ENCODE measurements at regions not wholly inside any gene's neighbourhood (a gene's known extent, or its start where the extent isn't known, plus 50 kb on each side); places are given as distances from the start of the nearest gene placed in this dataset.

DNA sequence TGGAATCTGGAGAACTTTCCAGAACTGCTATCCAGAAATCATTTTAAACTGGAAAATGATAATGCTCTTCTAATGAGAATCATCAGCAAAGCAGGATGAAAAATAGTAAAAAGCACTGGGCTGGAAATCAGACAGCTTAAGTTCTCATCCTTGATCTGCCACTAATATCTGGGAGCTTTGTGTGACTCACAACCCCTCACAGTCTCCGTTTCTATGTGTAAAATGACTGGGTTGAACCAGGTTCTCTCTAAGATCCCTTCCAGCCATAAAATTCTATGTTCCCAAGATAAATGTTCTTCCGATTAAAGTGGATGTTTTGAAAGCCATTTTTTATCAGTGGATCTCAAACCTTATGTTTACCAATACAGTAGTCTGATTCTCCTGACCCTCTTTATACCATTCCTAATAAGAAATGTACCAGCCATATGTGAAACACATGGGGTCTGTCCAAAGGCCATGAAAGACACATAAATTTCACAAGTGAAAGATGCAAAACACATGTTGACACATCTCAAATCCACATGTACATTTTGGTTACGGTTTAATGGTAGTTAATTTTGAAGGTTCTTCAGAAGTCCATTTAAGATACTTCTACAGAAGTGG, 188.8 kb downstream of the EN1 start:
- no peak for DNase-seq

DNA sequence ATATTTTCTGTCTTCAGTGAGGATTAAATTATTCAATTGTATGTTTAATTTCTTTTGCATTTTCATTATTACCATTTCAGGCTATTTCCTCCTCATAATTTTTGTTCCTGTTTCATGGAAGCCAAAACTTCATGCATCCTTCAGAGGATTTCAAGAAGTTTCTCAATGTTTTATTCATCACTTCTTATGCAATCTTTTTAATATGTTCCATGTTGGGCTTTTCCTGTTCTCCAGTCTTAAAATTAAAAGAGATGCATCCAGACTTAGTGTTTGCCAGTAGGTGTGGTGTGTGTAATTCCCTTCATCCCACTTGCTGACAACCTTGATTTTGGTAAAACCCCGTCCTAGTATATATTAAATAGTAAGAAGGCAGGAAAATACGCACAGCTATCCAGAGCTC, 190.0 kb downstream of the EN1 start:
- DNase-seq = no peak

- no peak for DNase-seq
These were observed 192.5 kb downstream of the EN1 start for GRCh38 chr2:118654945-118655344.

DNA sequence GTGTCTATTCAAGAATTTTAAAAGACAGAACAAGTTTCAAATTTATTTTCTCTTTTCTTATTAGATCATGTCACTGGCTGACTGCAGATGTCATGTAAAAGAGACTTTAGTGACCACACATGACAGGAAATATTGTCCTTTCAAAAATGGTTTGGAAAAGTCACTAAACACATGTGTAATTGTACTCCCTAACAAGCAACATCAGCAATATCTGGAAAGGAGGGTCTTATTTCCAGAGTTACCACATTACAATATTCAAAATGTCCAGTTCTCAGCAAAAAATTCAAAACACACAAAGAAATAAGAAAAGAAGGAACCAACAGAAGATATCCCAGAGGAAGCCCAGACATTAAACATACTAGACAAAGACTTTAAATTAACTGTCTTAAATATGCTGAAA, 197.1 kb downstream of the EN1 start:
- no peak for DNase-seq

GRCh38 chr2:118645876-118646275, 201.6 kb downstream of the EN1 start:
- no peak for DNase-seq

DNA sequence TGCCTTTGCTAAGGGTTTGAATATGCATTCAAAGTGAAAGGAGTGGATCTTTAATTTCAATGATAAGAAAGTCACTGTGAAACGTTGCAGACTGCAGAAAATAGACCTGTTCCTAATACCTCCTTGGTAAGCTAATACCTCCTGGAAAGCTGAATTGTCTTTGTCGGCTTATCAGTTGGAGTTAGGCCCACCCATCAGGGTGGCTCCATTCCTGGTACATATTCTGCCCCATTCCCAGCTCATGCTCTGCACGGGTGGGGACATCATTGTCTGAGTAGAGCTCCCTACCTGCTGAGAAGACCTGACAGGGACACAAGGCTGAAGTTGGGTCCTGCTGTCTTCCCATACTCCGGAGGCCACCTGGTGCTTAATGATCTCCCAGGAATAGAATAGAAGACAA, 203.3 kb downstream of the EN1 start:
- DNase-seq = no peak

- no peak for DNase-seq
These were observed 204.2 kb downstream of the EN1 start for GRCh38 chr2:118643294-118643693.

GRCh38 chr2:118642501-118642900, 204.9 kb downstream of the EN1 start:
- DNase-seq = no peak

DNA sequence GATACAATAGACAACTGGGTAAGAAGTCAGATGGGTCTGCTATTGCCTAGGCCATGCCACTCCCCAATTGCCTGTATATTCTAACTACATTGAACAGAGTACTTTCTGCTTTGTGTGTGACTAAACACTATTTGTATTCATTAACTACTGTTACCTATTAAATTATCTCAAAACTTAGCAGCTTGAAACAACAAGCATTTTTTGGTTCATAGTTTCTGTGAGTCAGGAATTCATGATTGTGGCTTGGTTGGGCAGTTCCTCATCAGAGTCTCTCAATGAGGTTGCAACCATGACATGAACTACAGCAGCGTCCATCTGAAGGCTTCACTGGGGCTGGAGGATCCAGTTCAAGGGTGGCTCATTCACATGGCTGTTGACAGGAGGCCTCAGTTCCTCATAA, 205.7 kb downstream of the EN1 start:
- DNase-seq = no peak

GRCh38 chr2:118639371-118639770, 208.1 kb downstream of the EN1 start:
- DNase-seq = no peak

DNA sequence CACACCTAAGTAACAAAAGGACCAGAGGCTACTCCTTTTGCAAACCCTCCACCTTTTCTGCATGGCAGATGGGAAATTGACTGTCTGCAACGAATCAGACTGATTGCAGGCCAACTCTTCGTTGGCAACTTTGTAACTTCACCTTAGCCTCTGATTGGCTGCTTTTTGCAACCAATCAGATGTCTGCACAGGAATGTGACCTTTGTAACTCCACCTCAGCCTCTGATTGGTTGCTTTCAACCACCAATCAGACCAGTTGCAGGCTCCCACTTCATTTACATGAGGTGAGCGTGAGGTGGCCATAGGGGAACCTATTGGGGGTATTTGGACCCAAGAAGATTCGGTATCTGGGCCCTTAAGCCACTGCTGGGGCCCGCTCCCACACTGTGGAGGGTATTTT, 209.0 kb downstream of the EN1 start:
- DNase-seq = no peak

- no peak for DNase-seq
These were observed 211.6 kb downstream of the EN1 start for GRCh38 chr2:118635891-118636290.

DNA sequence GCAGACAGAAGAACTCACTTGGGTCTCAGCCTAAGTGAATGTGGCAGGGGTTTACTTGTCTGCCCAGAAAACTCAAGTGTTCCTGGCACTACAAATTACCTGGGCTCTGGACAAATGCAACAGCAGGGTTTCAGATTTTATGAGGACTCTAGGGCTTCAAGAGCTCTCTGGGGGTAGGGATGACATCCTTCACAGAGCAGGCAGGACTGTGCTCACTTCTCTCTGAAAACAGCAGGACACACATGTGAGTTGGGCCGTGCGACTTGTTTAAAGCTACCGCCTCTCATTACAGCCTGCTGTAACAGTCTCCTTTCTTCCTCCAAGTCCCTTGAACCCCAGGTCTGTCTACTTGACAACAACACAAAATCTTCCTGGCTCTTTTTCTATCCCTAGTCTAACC, 212.6 kb downstream of the EN1 start:
- no peak for DNase-seq

DNA sequence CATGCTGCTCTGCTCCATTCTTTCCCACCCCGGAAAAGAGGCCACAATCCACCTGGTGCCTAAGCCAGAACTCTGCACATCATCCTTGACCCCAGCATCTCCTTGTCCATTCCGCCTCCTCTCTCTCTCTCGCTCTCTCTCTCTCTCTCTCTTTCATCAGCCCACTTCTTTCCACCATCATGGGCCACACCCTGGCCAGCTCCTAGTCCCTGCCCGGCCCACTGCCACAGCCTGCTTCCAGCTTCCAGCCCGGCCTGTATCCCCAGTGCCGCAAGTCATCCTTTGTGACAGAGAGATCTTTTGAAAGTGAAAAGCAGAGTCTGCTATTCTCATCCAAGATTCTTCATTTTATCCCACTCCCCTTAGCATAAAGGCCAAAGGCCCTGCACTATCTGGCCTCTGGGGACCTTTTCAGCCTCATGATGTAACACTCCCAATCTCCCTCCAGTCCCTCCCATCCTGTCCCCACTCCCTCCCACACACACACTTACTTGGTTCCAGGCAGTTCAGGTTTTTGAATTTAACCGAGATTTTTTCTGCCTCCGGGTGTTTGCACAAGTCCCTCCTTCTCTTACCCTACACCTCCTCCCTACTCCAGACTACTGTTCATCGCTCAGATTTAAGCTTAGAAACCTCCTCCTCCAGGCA, 214.0 kb downstream of the EN1 start:
- no peak for DNase-seq

DNA sequence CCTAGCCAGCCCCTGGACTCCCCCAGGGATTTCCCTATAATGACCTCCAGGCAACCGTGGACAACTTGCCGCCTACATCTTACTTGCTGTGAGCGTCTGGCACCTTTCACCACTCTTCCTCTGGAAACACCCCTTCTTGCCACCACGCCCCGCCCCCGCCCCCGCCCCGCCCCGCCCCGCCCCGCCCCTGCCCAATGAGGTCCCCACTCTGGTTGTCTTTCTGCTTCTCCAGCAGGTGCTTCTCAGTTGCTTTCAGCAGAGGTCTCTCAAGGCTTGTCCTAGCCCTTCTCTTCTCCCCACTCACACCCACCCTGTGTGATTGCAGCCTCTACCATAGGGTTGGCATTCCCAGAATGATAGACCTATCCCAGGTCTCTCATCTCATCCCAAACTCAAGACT, 214.5 kb downstream of the EN1 start:
- peak in 1 of 2 donors; percentile 3 for DNase-seq

- no peak for DNase-seq
These were observed 220.3 kb downstream of the EN1 start for GRCh38 chr2:118627156-118627555.

- DNase-seq = no peak
These were observed 224.5 kb downstream of the EN1 start for GRCh38 chr2:118622913-118623312.

GRCh38 chr2:118622108-118622507, 225.3 kb downstream of the EN1 start:
- no peak for DNase-seq

DNA sequence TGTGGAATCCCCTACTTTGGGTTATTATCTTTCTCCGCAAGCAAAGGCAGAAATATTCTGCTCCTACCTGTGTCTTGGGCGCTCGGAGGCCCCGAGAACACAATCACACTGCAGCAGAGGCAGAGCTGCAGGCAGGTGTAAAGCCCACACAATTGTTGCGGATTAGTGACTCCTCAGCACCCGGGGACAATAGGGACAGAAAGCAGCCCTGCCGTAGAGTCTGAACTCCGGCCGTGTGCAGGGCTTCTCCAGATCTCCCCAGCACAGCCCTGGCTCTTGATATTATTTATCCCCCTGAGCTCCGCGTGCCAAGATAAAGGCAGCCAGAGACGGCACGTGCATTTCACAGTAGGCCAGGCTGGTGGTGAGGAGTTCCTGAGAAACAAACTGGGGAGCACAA, 229.2 kb downstream of the EN1 start:
- DNase-seq = no peak

DNA sequence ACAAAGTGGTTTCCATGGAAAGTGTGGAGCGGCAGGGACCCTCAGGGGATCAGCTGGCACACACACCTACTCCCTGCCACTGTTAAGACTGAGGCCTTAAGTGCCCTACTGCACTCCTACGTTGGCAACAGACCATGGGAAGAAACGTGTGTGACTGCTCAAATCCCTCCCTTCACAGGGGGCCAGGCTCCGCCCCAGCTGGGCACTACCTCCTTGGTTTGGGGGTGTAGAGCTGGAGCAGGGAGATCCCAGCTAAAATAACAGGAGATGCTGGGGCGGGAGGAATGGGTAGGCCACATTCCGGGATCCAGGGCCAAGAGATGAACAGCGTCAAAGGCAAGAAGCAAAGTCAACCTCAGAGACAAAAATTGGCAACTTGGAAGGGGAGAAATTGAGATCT, 231.0 kb downstream of the EN1 start:
- no peak for DNase-seq

DNA sequence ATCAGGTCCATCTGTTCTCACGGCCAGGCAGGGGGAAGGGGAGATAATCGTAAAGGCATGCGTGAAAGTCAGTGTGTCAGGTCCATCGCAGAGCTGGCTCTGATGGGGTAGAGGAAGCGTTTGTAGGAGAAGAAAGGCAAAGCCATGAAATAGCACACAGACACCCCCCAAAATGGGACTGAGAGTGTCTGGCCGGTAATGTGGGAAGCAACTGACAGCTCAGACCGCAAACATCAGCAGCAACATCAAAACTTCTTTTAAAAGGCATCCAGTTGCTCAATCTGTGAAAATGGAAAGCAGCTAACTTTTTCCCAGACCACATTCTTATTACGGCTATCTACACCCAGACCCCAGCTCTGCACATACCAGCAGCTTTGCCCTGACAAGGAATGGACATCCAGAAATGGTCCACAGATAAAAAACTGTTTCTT, 232.6 kb downstream of the EN1 start:
- no peak for DNase-seq

DNA sequence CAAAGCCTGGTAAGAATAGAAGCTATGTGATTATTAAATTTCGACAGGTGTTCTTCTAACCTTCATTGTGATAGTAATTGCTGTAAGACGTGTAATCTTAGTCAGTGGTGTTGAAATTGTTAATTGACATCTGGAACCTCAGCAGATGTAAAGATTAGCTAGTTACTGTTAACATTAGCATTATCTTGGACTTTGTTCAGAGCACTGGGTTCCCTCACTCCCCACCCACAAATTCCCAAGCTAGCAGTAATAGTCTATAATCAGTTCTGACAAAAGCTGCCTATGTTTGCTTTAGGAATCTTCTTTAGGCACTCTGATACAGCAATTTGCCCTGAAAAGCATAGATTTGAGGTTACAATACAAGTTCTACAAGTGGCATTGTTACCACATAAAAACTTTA, 233.7 kb downstream of the EN1 start:
- DNase-seq = no peak

GRCh38 chr2:118611691-118612090, 235.8 kb downstream of the EN1 start:
- no peak for DNase-seq

- DNase-seq = no peak
These were observed 238.3 kb downstream of the EN1 start for GRCh38 chr2:118609138-118609537.

- DNase-seq = no peak
These were observed 239.8 kb downstream of the EN1 start for GRCh38 chr2:118607641-118608040.
